ENCODE measurements at regions not wholly inside any gene's neighbourhood (a gene's known extent, or its start where the extent isn't known, plus 50 kb on each side); places are given as distances from the start of the nearest gene placed in this dataset.

- no peak for TF ChIP-seq POLR2A (IDR thresholded peaks at IDR 0.05)
- TF ChIP-seq CTCF (IDR thresholded peaks at IDR 0.05 in 4 of 5, conservative IDR thresholded peaks at IDR 0.05 in 1 of 5): no peak
Measured at GRCh38 chr20:58017970-58018530, 210.4 kb downstream of the ANKRD60 start.
